Neural crest cell (in vitro differentiated cells): ENCODE measurements at regions not wholly inside any gene's neighbourhood (a gene's known extent, or its start where the extent isn't known, plus 50 kb on each side); places are given as distances from the start of the nearest gene placed in this dataset.
A peak's percentile ranks its signal among the peaks of the same experiment; 100 is the strongest.

Experiments
- DNase-seq: peaks from one replicate; pipeline ENCODE4 v3.0.0; 2021; ENCODE audit warnings: low read depth, mixed read lengths, low spot score
- H3K27ac Mint-ChIP-seq: one replicate; pipeline ENCODE4 v1.8.0; 2021; ENCODE audit warnings: mild to moderate bottlenecking, mixed read lengths; ENCODE audit not compliant: unreplicated experiment
- H3K27me3 Mint-ChIP-seq: 2 replicates; pipeline ENCODE4 v1.8.0; 2021; ENCODE audit warnings: low read depth, mild to moderate bottlenecking, mixed read lengths
- H3K36me3 Mint-ChIP-seq: 2 replicates; pipeline ENCODE4 v1.8.0; 2021; ENCODE audit warnings: low read depth, mild to moderate bottlenecking, mixed read lengths
- H3K4me1 Mint-ChIP-seq: 2 replicates; pipeline ENCODE4 v1.8.0; 2021; ENCODE audit warnings: mixed read lengths
- H3K4me3 Mint-ChIP-seq: one replicate; pipeline ENCODE4 v1.8.0; 2021; ENCODE audit warnings: mild to moderate bottlenecking, mixed read lengths
- H3K9me3 Mint-ChIP-seq: 2 replicates; pipeline ENCODE4 v1.8.0; 2021; ENCODE audit warnings: mixed read lengths
- CTCF ChIP-seq: fragments of 200-600 bp; sonication (generic); conservative IDR thresholded peaks from 2 replicates; pipeline ENCODE4 v1.5.0; 2021; ENCODE audit warnings: antibody characterized with exemption, mild to moderate bottlenecking

- DNase-seq, result no peak
- Mint-ChIP-seq H3K4me1 (peaks cover 10% of the 10 kb centered on the region), H3K4me3 (no peak overlapping the region), H3K27ac (no peak overlapping the region), H3K27me3 (no peaks in the 10 kb centered on the region), H3K9me3 (no peaks in the 10 kb centered on the region), H3K36me3 (no peaks in the 10 kb centered on the region)
- TF ChIP-seq CTCF, result no peak
Measured at GRCh38 chr6:90656325-90656724, 69.5 kb upstream of the MAP3K7 start.

GRCh38 chr6:90654806-90655205, 67.9 kb upstream of the MAP3K7 start:
- no peaks in the 10 kb centered on the region for H3K36me3 Mint-ChIP-seq

GRCh38 chr6:90654166-90654565, 67.3 kb upstream of the MAP3K7 start:
- no peaks in the 10 kb centered on the region for H3K27me3 Mint-ChIP-seq
- H3K27ac Mint-ChIP-seq, result no peak overlapping the region
- H3K9me3 Mint-ChIP-seq, result no peaks in the 10 kb centered on the region
- H3K4me3 Mint-ChIP-seq, result no peak overlapping the region
- H3K4me1 Mint-ChIP-seq, result no peaks in the 10 kb centered on the region
- no peak for DNase-seq
- no peaks in the 10 kb centered on the region for H3K36me3 Mint-ChIP-seq
- TF ChIP-seq CTCF, result no peak

More at GRCh38 chr6:90654806-90655205, 67.9 kb upstream of the MAP3K7 start:
- Mint-ChIP-seq H3K27me3 (no peaks in the 10 kb centered on the region), H3K4me1 (no peaks in the 10 kb centered on the region), H3K9me3 (no peaks in the 10 kb centered on the region), H3K27ac (no peak overlapping the region), H3K4me3 (no peak overlapping the region)
- DNase-seq, result no peak
- TF ChIP-seq CTCF, result no peak

- DNase-seq, result no peak
- H3K27ac Mint-ChIP-seq, result no peak overlapping the region
- no peak for TF ChIP-seq CTCF
- H3K4me3 Mint-ChIP-seq, result no peak overlapping the region
- no peaks in the 10 kb centered on the region for H3K4me1 Mint-ChIP-seq
- H3K9me3 Mint-ChIP-seq, result no peaks in the 10 kb centered on the region
- H3K27me3 Mint-ChIP-seq, result no peaks in the 10 kb centered on the region
- H3K36me3 Mint-ChIP-seq, result no peaks in the 10 kb centered on the region
Measured at GRCh38 chr6:90653750-90654149, 66.9 kb upstream of the MAP3K7 start.

- H3K4me3 Mint-ChIP-seq, result no peak overlapping the region
- H3K27ac Mint-ChIP-seq, result peak overlapping the region; percentile 21
- no peak for TF ChIP-seq CTCF
- no peaks in the 10 kb centered on the region for H3K4me1 Mint-ChIP-seq
- no peaks in the 10 kb centered on the region for H3K9me3 Mint-ChIP-seq
- no peak for DNase-seq
- no peaks in the 10 kb centered on the region for H3K27me3 Mint-ChIP-seq
- H3K36me3 Mint-ChIP-seq, result no peaks in the 10 kb centered on the region
Measured at GRCh38 chr6:90650041-90650940, 63.4 kb upstream of the MAP3K7 start.
